Fibroblast of the aortic adventitia (primary cell): ENCODE measurements at regions not wholly inside any gene's neighbourhood (a gene's known extent, or its start where the extent isn't known, plus 50 kb on each side); places are given as distances from the start of the nearest gene placed in this dataset.

Experiments used
- DNase-seq: peaks from one replicate; pipeline ENCODE4 v3.0.0-alpha.2; 2010; ENCODE audit warnings: low read depth
- H3K4me3 ChIP-seq: 2 replicates; pipeline ENCODE4 v1.5.1; 2011; ENCODE audit warnings: low read depth, mild to moderate bottlenecking, control low read depth, low read length, moderate library complexity
- CTCF ChIP-seq: IDR thresholded peaks from 2 replicates; pipeline ENCODE4 v1.5.1; 2011; ENCODE audit warnings: mild to moderate bottlenecking, low read length, control low read depth, inconsistent platforms; ENCODE audit not compliant: insufficient read depth

GRCh38 chr22:49692499-49693225 is 135.0 kb downstream of the BRD1 start:
- DNase-seq, result no peak
- TF ChIP-seq CTCF, result no peak
- no peak overlapping the region for H3K4me3 ChIP-seq

- DNase-seq, result no peak
- H3K4me3 ChIP-seq, result no peak overlapping the region
- TF ChIP-seq CTCF, result no peak
Measured at GRCh38 chr22:49691256-49691655, 136.4 kb downstream of the BRD1 start.

- TF ChIP-seq CTCF, result no peak
- no peak for DNase-seq
Measured at GRCh38 chr22:49690454-49690853, 137.2 kb downstream of the BRD1 start.

GRCh38 chr22:49689858-49690257 is 137.8 kb downstream of the BRD1 start:
- no peak for TF ChIP-seq CTCF
- DNase-seq, result no peak
- H3K4me3 ChIP-seq, result no peak overlapping the region

More at GRCh38 chr22:49690454-49690853, 137.2 kb downstream of the BRD1 start:
- no peak overlapping the region for H3K4me3 ChIP-seq

GRCh38 chr22:49689255-49689770 is 138.4 kb downstream of the BRD1 start:
- no peak overlapping the region for H3K4me3 ChIP-seq
- no peak for TF ChIP-seq CTCF
- DNase-seq, result no peak

- no peak for DNase-seq
- H3K4me3 ChIP-seq, result no peak overlapping the region
- no peak for TF ChIP-seq CTCF
Measured at GRCh38 chr22:49688516-49689254, 139.0 kb downstream of the BRD1 start.
